ENCODE measurements at regions not wholly inside any gene's neighbourhood (a gene's known extent, or its start where the extent isn't known, plus 50 kb on each side); places are given as distances from the start of the nearest gene placed in this dataset.
"Not testable (repeated sequence)": the region's sequence is repeated elsewhere in the genome, so short reads cannot be mapped to it uniquely, and the experiment has no call there.

DNA sequence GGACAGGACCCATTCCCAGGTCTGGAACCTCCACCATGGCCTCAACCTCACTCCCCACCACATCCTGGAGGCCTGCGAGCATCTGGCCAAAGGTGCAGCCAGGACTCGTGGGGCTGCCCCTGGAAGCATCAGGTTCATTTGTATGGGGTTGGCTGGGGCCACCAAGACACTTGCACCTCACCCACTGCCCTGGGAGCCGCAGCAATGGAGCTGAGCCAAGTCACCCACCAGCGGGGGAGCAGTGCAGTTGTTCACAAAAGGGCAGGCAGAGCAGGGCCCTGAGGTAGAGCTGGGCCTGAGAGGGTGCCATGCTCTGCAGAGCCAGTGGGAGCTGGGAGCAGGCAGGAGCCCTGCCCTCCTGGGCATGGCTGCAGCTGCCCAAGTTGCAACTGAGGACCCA lies 163.5 kb downstream of the FAM47A start:
- H3K9me3 ChIP-seq = no peaks in the 10 kb centered on the region
- TF ChIP-seq, protein P1, sequence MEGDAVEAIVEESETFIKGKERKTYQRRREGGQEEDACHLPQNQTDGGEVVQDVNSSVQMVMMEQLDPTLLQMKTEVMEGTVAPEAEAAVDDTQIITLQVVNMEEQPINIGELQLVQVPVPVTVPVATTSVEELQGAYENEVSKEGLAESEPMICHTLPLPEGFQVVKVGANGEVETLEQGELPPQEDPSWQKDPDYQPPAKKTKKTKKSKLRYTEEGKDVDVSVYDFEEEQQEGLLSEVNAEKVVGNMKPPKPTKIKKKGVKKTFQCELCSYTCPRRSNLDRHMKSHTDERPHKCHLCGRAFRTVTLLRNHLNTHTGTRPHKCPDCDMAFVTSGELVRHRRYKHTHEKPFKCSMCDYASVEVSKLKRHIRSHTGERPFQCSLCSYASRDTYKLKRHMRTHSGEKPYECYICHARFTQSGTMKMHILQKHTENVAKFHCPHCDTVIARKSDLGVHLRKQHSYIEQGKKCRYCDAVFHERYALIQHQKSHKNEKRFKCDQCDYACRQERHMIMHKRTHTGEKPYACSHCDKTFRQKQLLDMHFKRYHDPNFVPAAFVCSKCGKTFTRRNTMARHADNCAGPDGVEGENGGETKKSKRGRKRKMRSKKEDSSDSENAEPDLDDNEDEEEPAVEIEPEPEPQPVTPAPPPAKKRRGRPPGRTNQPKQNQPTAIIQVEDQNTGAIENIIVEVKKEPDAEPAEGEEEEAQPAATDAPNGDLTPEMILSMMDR (IDR thresholded peaks at IDR 0.05) = no peak
- H3K27ac ChIP-seq = no peak overlapping the region
- H3K4me1 ChIP-seq (ENCODE audit: control insufficient read depth in 1 of 2, low read depth in 2 of 2) = no peaks in the 10 kb centered on the region
- H3K4me3 ChIP-seq = no peak overlapping the region
- ATAC-seq (ENCODE audit: insufficient number of reproducible peaks, low FRiP score, low read depth) = no peak
- no peaks in the 10 kb centered on the region for H3K27me3 ChIP-seq (replicated peaks; ENCODE audit: insufficient read depth)
- no peak for DNase-seq (ENCODE audit: low spot score)
- no peaks in the 10 kb centered on the region for H3K36me3 ChIP-seq

DNA sequence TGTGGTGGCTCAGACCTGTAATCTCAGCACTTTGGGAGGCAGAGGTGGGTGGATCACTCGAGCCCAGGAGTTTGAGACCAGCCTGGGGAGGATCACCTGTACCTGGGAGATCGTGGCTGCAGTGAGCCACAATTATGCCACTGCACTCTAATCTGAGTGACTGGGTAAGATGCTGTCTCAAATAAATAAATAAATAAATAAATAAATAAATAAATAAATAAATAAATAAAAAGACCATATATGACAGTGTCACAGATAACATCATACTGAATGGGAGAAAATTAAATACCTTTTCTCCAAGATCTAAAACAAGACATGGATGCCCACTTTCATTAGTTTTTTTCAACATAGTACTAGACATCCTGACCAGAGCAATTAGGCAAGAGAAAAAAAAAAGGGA lies 182.8 kb downstream of the FAM47A start:
- DNase-seq (ENCODE audit: low spot score) = no peak
- H3K4me3 ChIP-seq = no peak overlapping the region
- no peaks in the 10 kb centered on the region for H3K36me3 ChIP-seq
- H3K9me3 ChIP-seq = no peaks in the 10 kb centered on the region
- ATAC-seq (ENCODE audit: insufficient number of reproducible peaks, low FRiP score, low read depth) = no peak
- TF ChIP-seq, protein P1 (IDR thresholded peaks at IDR 0.05) = no peak
- no peak overlapping the region for H3K27ac ChIP-seq
- no peaks in the 10 kb centered on the region for H3K27me3 ChIP-seq (replicated peaks; ENCODE audit: insufficient read depth)
- no peaks in the 10 kb centered on the region for H3K4me1 ChIP-seq (ENCODE audit: control insufficient read depth in 1 of 2, low read depth in 2 of 2)

DNA sequence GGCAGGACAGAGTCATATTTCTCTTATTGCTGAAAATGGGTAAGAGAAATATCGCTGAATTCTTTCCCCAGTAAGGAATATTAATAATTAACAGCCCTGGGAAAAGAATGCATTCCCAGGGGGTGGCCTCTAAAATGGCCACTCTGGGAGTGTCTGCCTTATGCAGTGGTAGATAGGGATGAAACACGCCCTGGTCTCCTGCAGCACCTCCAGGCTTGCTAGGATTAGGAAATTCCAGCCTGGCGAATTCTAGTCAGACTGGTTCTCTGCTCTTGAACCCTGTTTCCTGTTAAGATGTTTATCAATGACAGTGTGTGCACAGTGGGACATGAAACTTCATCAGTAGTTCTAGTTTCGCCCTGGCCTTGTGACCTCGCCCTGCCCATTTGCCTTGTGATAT lies 205.9 kb downstream of the FAM47A start:
- DNase-seq (ENCODE audit: low spot score); ATAC-seq (ENCODE audit: insufficient number of reproducible peaks, low FRiP score, low read depth); H3K9me3 ChIP-seq; H3K27ac ChIP-seq; H3K36me3 ChIP-seq; H3K27me3 ChIP-seq (replicated peaks; ENCODE audit: insufficient read depth); H3K4me3 ChIP-seq; H3K4me1 ChIP-seq (ENCODE audit: control insufficient read depth in 1 of 2, low read depth in 2 of 2): not testable (repeated sequence)

DNA sequence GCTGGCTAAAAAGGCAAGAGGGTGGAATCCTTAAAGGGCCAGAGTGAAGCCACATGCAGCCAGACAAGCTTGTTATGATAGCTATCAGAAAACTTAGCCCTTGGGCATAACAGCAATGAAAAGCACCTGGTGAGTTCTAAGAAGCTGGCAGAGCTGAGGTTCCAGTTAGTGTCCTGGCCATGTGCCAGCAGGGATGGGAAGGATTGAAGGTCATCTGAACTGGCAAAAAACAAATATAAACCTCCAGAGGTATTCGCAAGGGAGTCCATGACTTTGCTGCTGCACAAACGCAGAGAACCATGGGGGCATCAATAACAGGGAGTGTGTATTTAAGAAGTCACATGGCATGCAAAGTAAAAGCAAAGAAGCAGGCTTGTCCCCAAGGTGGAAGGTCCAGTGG lies 208.9 kb downstream of the FAM47A start:
- no peaks in the 10 kb centered on the region for H3K4me1 ChIP-seq (ENCODE audit: control insufficient read depth in 1 of 2, low read depth in 2 of 2)
- TF ChIP-seq, protein P1 (IDR thresholded peaks at IDR 0.05) = no peak
- no peaks in the 10 kb centered on the region for H3K9me3 ChIP-seq
- no peak overlapping the region for H3K27ac ChIP-seq
- no peak overlapping the region for H3K4me3 ChIP-seq
- no peaks in the 10 kb centered on the region for H3K36me3 ChIP-seq
- no peaks in the 10 kb centered on the region for H3K27me3 ChIP-seq (replicated peaks; ENCODE audit: insufficient read depth)
- no peak for ATAC-seq (ENCODE audit: insufficient number of reproducible peaks, low FRiP score, low read depth)
- no peak for DNase-seq (ENCODE audit: low spot score)

DNA sequence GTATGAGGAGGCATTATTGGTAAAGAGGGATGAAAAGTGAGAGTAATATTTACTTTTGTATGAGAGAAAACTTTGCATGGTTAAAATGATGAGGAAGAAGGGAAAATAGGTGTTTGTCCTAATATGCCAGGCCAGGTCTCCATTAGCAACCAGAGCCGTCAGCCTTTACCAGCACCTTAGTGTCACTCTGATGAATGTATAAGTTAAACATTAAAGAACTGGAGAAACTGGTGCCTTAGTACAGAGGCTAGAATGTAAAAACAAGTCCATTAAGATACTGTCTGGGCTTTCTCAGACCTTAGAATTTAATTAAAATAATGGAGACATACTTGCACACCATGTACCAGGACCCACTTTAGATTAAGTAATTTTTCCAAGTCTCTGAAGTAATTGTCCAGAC lies 222.3 kb downstream of the FAM47A start:
- Histone ChIP-seq H3K9me3 (no peaks in the 10 kb centered on the region), H3K4me1 (ENCODE audit: control insufficient read depth in 1 of 2, low read depth in 2 of 2) (no peaks in the 10 kb centered on the region), H3K27me3 (replicated peaks; ENCODE audit: insufficient read depth) (no peaks in the 10 kb centered on the region), H3K36me3 (no peaks in the 10 kb centered on the region), H3K4me3 (no peak overlapping the region), H3K27ac (no peak overlapping the region)
- TF ChIP-seq, protein P1 (IDR thresholded peaks at IDR 0.05) = no peak
- DNase-seq (ENCODE audit: low spot score) = no peak
- no peak for ATAC-seq (ENCODE audit: insufficient number of reproducible peaks, low FRiP score, low read depth)

DNA sequence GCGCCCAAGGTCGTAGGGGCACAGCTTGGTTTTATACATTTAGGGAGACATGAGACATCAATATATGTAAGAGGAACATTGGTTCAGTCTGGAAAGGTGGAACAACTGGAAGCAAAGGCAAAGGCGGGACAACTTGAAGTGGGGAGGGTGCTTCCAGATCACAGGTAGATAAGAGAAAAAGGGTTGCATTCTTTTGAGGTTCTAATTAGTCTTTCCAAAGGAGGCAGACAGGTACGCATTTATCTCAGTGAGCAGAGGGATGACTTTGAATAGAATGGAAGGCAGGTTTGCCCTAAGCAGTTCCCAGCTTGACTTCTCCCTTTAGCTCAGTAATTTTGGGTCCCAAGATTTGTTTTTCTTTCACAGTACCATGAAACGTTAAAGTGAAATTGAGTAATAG lies 223.2 kb downstream of the FAM47A start:
- no peak for ATAC-seq (ENCODE audit: insufficient number of reproducible peaks, low FRiP score, low read depth)
- TF ChIP-seq, protein P1 (IDR thresholded peaks at IDR 0.05) = no peak
- H3K36me3 ChIP-seq = no peaks in the 10 kb centered on the region

More for the DNA sequence above, 223.2 kb downstream of the FAM47A start:
- Histone ChIP-seq H3K4me3 (no peak overlapping the region), H3K27me3 (replicated peaks; ENCODE audit: insufficient read depth) (no peaks in the 10 kb centered on the region), H3K9me3 (no peaks in the 10 kb centered on the region), H3K4me1 (ENCODE audit: control insufficient read depth in 1 of 2, low read depth in 2 of 2) (no peaks in the 10 kb centered on the region), H3K27ac (no peak overlapping the region)
- DNase-seq (ENCODE audit: low spot score) = no peak

Data from thoracic aorta (tissue), 2 donors.